HFF-Myc (cell line): ENCODE measurements at regions not wholly inside any gene's neighbourhood (a gene's known extent, or its start where the extent isn't known, plus 50 kb on each side); places are given as distances from the start of the nearest gene placed in this dataset.

ENCODE experiments used
- DNase-seq: peaks from one replicate; pipeline ENCODE4 v3.0.0-alpha.2; 2011; ENCODE audit warnings: low read depth; ENCODE audit errors: extremely low read depth
- H3K4me3 ChIP-seq: replicated peaks from 2 replicates; pipeline ENCODE4 v1.5.1; 2011; ENCODE audit warnings: low read depth, mild to moderate bottlenecking, control low read depth, low read length
- TF ChIP-seq, protein P1 (sequence below): IDR thresholded peaks from 2 replicates; pipeline ENCODE4 v1.5.1; 2012; ENCODE audit warnings: mild to moderate bottlenecking, low read depth, low read length, control low read depth; ENCODE audit errors: missing control alignments

- TF ChIP-seq, protein P1, sequence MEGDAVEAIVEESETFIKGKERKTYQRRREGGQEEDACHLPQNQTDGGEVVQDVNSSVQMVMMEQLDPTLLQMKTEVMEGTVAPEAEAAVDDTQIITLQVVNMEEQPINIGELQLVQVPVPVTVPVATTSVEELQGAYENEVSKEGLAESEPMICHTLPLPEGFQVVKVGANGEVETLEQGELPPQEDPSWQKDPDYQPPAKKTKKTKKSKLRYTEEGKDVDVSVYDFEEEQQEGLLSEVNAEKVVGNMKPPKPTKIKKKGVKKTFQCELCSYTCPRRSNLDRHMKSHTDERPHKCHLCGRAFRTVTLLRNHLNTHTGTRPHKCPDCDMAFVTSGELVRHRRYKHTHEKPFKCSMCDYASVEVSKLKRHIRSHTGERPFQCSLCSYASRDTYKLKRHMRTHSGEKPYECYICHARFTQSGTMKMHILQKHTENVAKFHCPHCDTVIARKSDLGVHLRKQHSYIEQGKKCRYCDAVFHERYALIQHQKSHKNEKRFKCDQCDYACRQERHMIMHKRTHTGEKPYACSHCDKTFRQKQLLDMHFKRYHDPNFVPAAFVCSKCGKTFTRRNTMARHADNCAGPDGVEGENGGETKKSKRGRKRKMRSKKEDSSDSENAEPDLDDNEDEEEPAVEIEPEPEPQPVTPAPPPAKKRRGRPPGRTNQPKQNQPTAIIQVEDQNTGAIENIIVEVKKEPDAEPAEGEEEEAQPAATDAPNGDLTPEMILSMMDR, result no peak
Measured at GRCh38 chrX:110414679-110415439, 56.2 kb downstream of the RTL9 start.

DNA sequence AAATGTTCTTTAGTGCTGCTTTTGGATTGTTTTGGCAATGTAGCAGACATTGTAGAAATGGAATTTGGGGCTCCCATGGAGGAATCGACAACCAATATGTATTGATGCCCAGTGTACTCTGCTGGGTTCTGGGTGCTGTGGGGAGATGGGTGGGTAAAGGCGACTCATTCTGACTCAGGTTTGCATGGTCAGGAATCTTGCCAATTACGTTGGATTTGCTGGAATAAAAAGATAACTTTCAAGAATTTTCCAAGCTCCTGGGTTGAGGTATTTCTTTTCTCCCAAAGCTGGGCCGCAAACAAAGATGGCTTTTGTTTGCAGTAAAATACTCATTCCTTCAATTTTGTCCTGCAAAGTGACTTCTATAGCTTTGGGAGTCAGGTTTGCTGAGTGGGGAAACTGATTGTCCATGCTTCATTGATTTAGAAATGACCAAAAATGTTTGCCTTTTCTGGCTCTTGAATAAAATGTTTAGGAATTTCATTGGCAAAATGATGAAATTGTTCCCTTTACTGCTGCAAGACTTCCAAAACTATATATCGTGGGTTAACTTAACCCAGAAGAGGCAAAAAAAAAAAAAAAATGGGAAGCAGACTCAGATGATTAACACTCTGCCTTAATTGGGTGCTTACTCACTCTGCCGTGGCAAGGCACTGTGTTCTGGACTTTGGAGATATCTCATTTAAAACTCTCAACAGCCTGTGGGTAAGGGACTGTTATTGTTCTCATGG is 57.0 kb downstream of the RTL9 start:
- TF ChIP-seq, protein P1, result no peak
- DNase-seq, result no peak
- H3K4me3 ChIP-seq, result no peak overlapping the region

More at GRCh38 chrX:110414679-110415439, 56.2 kb downstream of the RTL9 start:
- no peak overlapping the region for H3K4me3 ChIP-seq
- DNase-seq, result no peak

DNA sequence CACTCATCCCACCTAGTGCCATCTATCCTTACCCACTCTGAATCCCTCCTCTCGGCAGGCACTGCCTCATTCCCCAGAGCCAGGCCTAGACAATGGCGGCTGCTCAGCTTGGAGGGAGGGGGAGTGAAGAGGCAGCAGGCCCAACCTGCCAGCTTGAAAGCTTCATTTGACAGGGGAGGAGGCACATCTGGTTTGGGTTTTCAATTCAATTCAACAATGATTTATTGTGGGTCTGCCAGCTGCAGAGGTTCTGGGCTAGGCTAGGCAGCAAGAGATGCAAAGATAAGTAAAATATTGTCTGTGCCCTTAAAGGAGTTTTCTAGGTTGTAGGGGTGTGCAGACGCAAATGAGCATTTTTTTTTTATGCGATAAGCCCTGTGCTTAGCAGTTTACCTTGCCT is 58.5 kb downstream of the RTL9 start:
- no peak overlapping the region for H3K4me3 ChIP-seq
- DNase-seq, result no peak
- TF ChIP-seq, protein P1, result no peak

DNA sequence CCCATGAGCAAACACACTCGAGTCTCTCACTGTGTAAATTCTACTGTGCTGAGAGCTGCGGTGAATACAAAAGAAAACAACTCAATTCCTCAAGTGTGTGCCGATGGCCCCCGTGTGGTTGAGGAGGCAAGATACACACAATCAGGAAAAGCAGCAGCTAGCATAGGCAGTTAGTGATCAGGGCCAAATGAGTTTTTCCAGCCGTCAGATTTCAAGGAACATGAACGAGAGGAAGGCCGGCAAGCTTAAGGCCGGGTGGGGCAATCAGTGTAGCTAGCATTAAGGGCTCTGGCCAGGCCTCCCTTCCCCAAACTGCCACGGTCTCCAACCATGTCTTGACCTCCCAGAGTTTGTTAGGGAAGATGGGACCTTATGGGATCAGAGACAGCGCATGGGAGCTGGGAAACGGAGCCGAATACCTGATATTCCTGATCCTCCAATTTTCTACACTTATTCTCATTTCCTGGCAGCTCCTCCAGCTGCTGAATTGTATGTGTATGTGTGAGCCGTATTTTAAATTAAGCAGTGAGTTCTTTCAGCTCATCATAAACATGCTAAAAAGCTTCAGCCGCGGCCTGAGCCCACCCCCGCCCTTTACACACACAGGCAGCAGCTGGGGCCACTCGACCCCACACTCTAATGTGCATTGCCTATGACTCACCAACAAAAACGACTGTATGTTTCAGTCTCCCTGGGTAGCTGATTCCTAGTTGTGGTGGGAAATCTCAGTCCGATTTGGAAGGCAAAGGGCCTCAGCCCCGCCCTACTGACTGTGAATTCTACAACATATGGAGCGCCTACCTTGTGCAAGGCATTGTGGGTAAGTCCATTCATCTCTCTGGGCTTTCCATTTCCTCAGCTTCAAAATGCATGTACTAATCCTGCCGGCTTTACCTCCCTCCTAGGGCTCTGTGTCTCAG is 59.9 kb downstream of the RTL9 start:
- peak; percentile 64 for DNase-seq
- TF ChIP-seq, protein P1, result peak; percentile 50
- H3K4me3 ChIP-seq, result peak overlapping the region; percentile 9; the same call in 1 of the 2 replicates

DNA sequence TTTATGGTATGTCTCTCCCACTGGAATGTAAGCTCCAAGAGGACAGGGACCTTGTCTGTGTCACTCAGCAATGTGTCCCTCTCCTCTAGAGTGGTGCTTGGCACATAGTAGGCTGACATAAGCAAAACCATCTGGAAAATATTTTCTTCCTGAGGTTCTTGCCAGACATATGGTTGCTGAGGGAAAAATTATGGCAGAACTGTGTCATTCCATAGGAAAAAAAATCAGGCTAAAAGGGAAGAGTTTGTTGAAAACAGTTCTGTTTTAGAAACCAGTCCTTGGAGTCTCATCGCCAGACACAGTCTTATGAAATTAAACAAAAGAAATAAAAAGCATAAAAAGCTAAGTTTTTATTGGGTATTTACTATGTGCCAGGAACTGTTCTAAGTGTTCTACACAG is 60.9 kb downstream of the RTL9 start:
- TF ChIP-seq, protein P1, result no peak
- DNase-seq, result no peak
- H3K4me3 ChIP-seq, result no peak overlapping the region

GRCh38 chrX:110420771-110421499 is 62.3 kb downstream of the RTL9 start:
- no peak for DNase-seq
- TF ChIP-seq, protein P1, result peak; percentile 37
- H3K4me3 ChIP-seq, result no peak overlapping the region
